K562 (cell line): ENCODE measurements at regions not wholly inside any gene's neighbourhood (a gene's known extent, or its start where the extent isn't known, plus 50 kb on each side); places are given as distances from the start of the nearest gene placed in this dataset.

Experiments
- ATAC-seq: fragments of 200-7000 bp; cut with Tn5 transposase; 3 replicates; pipeline ENCODE4 v1.9.1; 2020; ENCODE audit warnings: moderate library complexity
- BruUV-seq: library from RNA; stranded (reverse); fragments of 400-500 nt; replicated peaks from 2 replicates; lab custom pipeline; 2021; lab: Mats Ljungman, UMichigan
- CTCF ChIA-PET: fragments of 300-600 bp; formaldehyde crosslinking; extraction: SDS; loops from one replicate; lab custom pipeline; 2021; ENCODE audit warnings: low intra/inter-chr PET ratio; lab: Yijun Ruan, JAX
- POLR2A ChIA-PET: fragments of 300-600, 350-650 bp; sonication (Branson Sonifier 250); formaldehyde crosslinking; extraction: SDS; loops from one replicate; lab custom pipeline; 2021; ENCODE audit warnings: antibody characterized with exemption, inconsistent platforms; lab: Yijun Ruan, JAX
- DNase-seq, 4 experiments: peaks; one replicate each; pipeline versions ENCODE4 v3.0.0 to v3.0.0-alpha.2; 2011 to 2018; ENCODE audit warnings: low spot score in 3 of 4, mixed read lengths in 3 of 4; ENCODE audit errors: extremely low read depth in 1 of 4
- FAIRE-seq: peaks from 2 replicates; lab custom pipeline; 2011; peaks lifted over from hg19 to GRCh38; lab: Jason Lieb, UNC
- H2AFZ ChIP-seq: 2 replicates; pipeline ENCODE4 v1.6.0; 2011; ENCODE audit warnings: low read depth, low read length, control low read depth, inconsistent platforms
- H3K27ac ChIP-seq: fragments of 200-600 bp; 3 replicates; pipeline ENCODE4 v1.8.0; 2011; ENCODE audit warnings: low read depth, mild to moderate bottlenecking, control low read depth, inconsistent platforms, low read length, moderate library complexity, mixed read lengths; ENCODE audit errors: extremely low read depth
- H3K27me3 ChIP-seq, 2 experiments: fragments of 300-600 bp in 1 of 2; 2 replicates in 1 of 2; 3 replicates in 1 of 2; pipeline versions ENCODE4 v1.6.0 to v1.8.0; 2011; ENCODE audit warnings: inconsistent platforms in 2 of 2, low read length in 2 of 2, mild to moderate bottlenecking in 1 of 2, mixed read lengths in 1 of 2, moderate library complexity in 1 of 2; ENCODE audit not compliant: control insufficient read depth in 2 of 2, insufficient read depth in 2 of 2
- H3K36me3 ChIP-seq: fragments of 300-600 bp; 3 replicates; pipeline ENCODE4 v1.8.0; 2011; ENCODE audit warnings: mild to moderate bottlenecking, low read length, inconsistent platforms; ENCODE audit not compliant: control insufficient read depth, insufficient read depth
- H3K4me1 ChIP-seq, 2 experiments: fragments of 200-600 bp in 1 of 2; replicated peaks in 1 of 2; 2 replicates in 1 of 2; 3 replicates in 1 of 2; pipeline versions ENCODE4 v1.5.1 to v1.8.0; 2011; ENCODE audit warnings: inconsistent platforms in 2 of 2, low read length in 2 of 2, mild to moderate bottlenecking in 1 of 2, mixed read lengths in 1 of 2, moderate library complexity in 1 of 2; ENCODE audit not compliant: control insufficient read depth in 2 of 2, insufficient read depth in 2 of 2
- H3K4me2 ChIP-seq: 2 replicates; pipeline ENCODE4 v1.6.1; 2011; ENCODE audit warnings: low read length, control low read depth, inconsistent platforms, mixed read lengths; ENCODE audit not compliant: insufficient read depth
- H3K4me3 ChIP-seq: fragments of 200-600 bp; sonication (generic), shearing (Covaris generic); 2 replicates; pipeline ENCODE4 v1.5.1; 2016; ENCODE audit warnings: control low read depth, inconsistent platforms
- H3K79me2 ChIP-seq: fragments of 200-600 bp; 3 replicates; pipeline ENCODE4 v1.8.0; 2011; ENCODE audit warnings: low read length, inconsistent platforms; ENCODE audit not compliant: control insufficient read depth, insufficient read depth
- H3K9ac ChIP-seq, 2 experiments: 2 replicates each; pipeline versions ENCODE4 v1.6.0 to v1.6.1; 2011; ENCODE audit warnings: low read depth in 2 of 2, low read length in 2 of 2, control low read depth in 1 of 2, inconsistent platforms in 1 of 2, mild to moderate bottlenecking in 1 of 2, mixed read lengths in 1 of 2; ENCODE audit not compliant: insufficient read depth in 1 of 2
- H3K9me1 ChIP-seq: one replicate; pipeline ENCODE4 v1.6.0; 2011; ENCODE audit warnings: inconsistent platforms, mild to moderate bottlenecking, low read length, moderate library complexity; ENCODE audit not compliant: control insufficient read depth, insufficient read depth
- H3K9me3 ChIP-seq: replicated peaks from 2 replicates; pipeline ENCODE4 v1.5.1; 2011; ENCODE audit warnings: low read depth, low read length, inconsistent platforms; ENCODE audit not compliant: control insufficient read depth, insufficient read depth
- H4K20me1 ChIP-seq: replicated peaks from 2 replicates; pipeline ENCODE4 v1.6.1; 2011; ENCODE audit warnings: low read length, inconsistent platforms, mixed read lengths; ENCODE audit not compliant: control insufficient read depth, insufficient read depth
- E2F3 ChIP-seq: fragments of 250-450 bp; sonication (Bioruptor Pico); IDR thresholded peaks from 2 replicates; pipeline ENCODE4 v1.4.0; 2020; ENCODE audit warnings: mild to moderate bottlenecking
- HINFP ChIP-seq: fragments of 450-650 bp; conservative IDR thresholded peaks from 2 replicates; pipeline ENCODE4 v1.6.1; 2016; ENCODE audit warnings: missing genetic modification characterization, low read depth, mild to moderate bottlenecking, control low read depth, missing compliant biosample characterization
- ID3 ChIP-seq, 2 experiments: fragments of 250-450 bp in 1 of 2; fragments of 450-650 bp in 1 of 2; sonication (Bioruptor Pico) in 1 of 2; IDR thresholded peaks; 2 replicates each; pipeline versions ENCODE4 v1.6.1 to v1.8.0; 2016 to 2021; ENCODE audit warnings: mild to moderate bottlenecking in 2 of 2, moderate library complexity in 2 of 2, missing compliant biosample characterization in 1 of 2, missing genetic modification characterization in 1 of 2
- KLF10 ChIP-seq: fragments of 250-450 bp; sonication (Bioruptor Pico); IDR thresholded peaks from 2 replicates; pipeline ENCODE4 v1.6.1; 2021; ENCODE audit warnings: matching md5 sums
- NR3C1 ChIP-seq: sonication (generic); formaldehyde crosslinking; IDR thresholded peaks from 2 replicates; pipeline ENCODE4 v1.8.1; 2022; ENCODE audit warnings: missing genetic modification reagents
- PYGO2 ChIP-seq: fragments of 450-650 bp; IDR thresholded peaks from 2 replicates; pipeline ENCODE4 v1.6.1; 2016; ENCODE audit warnings: mild to moderate bottlenecking, missing genetic modification characterization, moderate library complexity, missing compliant biosample characterization
- RBM14 ChIP-seq: fragments of 200-400 bp; formaldehyde crosslinking; IDR thresholded peaks from 2 replicates; pipeline ENCODE4 v1.6.1; 2018; ENCODE audit warnings: low read depth, mild to moderate bottlenecking, low read length, moderate library complexity, borderline replicate concordance; ENCODE audit not compliant: insufficient read depth
- YY1 ChIP-seq, 3 experiments: IDR thresholded peaks; 2 replicates each; pipeline ENCODE4 v1.6.1; 2011; ENCODE audit warnings: low read length in 2 of 3, mild to moderate bottlenecking in 2 of 3, moderate library complexity in 2 of 3, borderline replicate concordance in 1 of 3, control low read depth in 1 of 3, low read depth in 1 of 3; ENCODE audit not compliant: insufficient read depth in 3 of 3, insufficient replicate concordance in 2 of 3, control insufficient read depth in 1 of 3, insufficient read length in 1 of 3; ENCODE audit errors: extremely low read depth in 1 of 3
- WGBS: fragments of 100-300 bp; shearing (Covaris generic); methylation state at CpG from one replicate; pipeline ENCODE4 v1.1.6; 2016; ENCODE audit warnings: low coverage, mixed read lengths; ENCODE audit not compliant: insufficient coverage; ENCODE audit errors: missing lambda C conversion rate; 5-methylcytosine and 5-hydroxymethylcytosine counted together
- in situ Hi-C: fragments of 300-500 bp; cut with MboI; formaldehyde crosslinking; loops from 4 replicates; pipeline ENCODE4 v1.15.0; 2018; ENCODE audit warnings: inconsistent platforms, mixed read lengths
- intact Hi-C: fragments of 100-400 bp; cut with micrococcal nuclease; formaldehyde crosslinking; loops from 2 replicates; pipeline ENCODE4 v1.14.2; 2022
- TF ChIP-seq, protein P1 (sequence below): fragments of 250-450 bp; sonication (Bioruptor Pico); IDR thresholded peaks from 2 replicates; pipeline ENCODE4 v1.8.0; 2022; ENCODE audit warnings: inconsistent platforms, mild to moderate bottlenecking, moderate library complexity, borderline replicate concordance

DNA sequence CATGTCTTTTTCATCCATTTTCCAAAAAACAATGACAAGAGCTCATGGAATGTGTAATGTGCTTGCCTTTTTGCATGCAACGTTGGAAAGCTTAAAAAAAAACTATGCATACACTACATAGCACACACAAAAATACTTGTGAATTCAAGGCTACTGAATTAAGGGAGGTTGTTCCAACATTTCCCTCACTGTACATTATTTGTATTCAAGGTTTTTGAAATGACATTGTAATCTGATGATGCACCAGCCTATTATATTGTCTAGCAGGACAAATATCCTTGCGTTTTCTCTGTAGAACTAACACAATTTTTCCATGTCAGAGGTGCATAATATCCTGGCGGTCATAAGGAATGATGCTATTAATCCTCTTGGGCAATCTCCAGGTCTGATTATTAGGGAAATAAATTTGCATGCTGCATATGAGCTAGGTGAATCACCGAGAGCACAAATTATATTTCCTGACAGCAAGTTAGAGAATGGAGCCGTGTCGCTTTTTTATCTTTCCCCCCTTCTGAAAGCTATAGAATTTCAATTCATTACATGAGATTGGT lies 836.9 kb upstream of the FANCL start:
- Histone ChIP-seq H3K9me1 (no peaks in the 10 kb centered on the region), H2AFZ (no peak overlapping the region), H3K4me2 (no peak overlapping the region), H3K9ac (no peak overlapping the region), H3K4me1 (no peaks in the 10 kb centered on the region), H3K27ac (no peak overlapping the region), H3K9me3 (no peaks in the 10 kb centered on the region), H3K36me3 (no peaks in the 10 kb centered on the region), H3K79me2 (no peaks in the 10 kb centered on the region), H3K4me3 (no peak overlapping the region), H3K27me3 (no peaks in the 10 kb centered on the region), H4K20me1 (no peaks in the 10 kb centered on the region)
- 5% methylated on average over 6 of the region's 6 CpGs for WGBS
- no peak for FAIRE-seq
- BruUV-seq: no TSS peak
- intact Hi-C loops: no loop called here
- ChIA-PET POLR2A (no interaction called here), CTCF (no interaction called here)
- TF ChIP-seq HINFP (tag): no peak
- no peak for TF ChIP-seq PYGO2 (tag)
- TF ChIP-seq, protein P1, sequence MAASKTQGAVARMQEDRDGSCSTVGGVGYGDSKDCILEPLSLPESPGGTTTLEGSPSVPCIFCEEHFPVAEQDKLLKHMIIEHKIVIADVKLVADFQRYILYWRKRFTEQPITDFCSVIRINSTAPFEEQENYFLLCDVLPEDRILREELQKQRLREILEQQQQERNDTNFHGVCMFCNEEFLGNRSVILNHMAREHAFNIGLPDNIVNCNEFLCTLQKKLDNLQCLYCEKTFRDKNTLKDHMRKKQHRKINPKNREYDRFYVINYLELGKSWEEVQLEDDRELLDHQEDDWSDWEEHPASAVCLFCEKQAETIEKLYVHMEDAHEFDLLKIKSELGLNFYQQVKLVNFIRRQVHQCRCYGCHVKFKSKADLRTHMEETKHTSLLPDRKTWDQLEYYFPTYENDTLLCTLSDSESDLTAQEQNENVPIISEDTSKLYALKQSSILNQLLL: no peak
- no peak for TF ChIP-seq YY1 (IDR thresholded peaks at IDR 0.05; ENCODE audit: borderline replicate concordance in 1 of 3, control insufficient read depth in 1 of 3, extremely low read depth in 1 of 3, insufficient read depth in 3 of 3, insufficient read length in 1 of 3, insufficient replicate concordance in 2 of 3, low read depth in 1 of 3, low read length in 2 of 3)
- no peak for TF ChIP-seq KLF10 (CRISPR knock-in tag)
- no peak for TF ChIP-seq E2F3 (CRISPR knock-in tag)
- TF ChIP-seq ID3 (CRISPR knock-in tag; IDR thresholded peaks at IDR 0.05): no peak
- TF ChIP-seq ID3 (tag; IDR thresholded peaks at IDR 0.05): no peak
- TF ChIP-seq RBM14: no peak
- no peak for TF ChIP-seq NR3C1 (CRISPR knock-in tag)
- ATAC-seq: no peak
- in situ Hi-C loops: no loop called here
- no peak for DNase-seq
